Gastroesophageal sphincter (tissue), 4 donors: ENCODE measurements at regions not wholly inside any gene's neighbourhood (a gene's known extent, or its start where the extent isn't known, plus 50 kb on each side); places are given as distances from the start of the nearest gene placed in this dataset.

Experiments used
- ATAC-seq: fragments of 150-250 bp; one replicate; pipeline ENCODE4 v1.9.1; 2016; ENCODE audit warnings: mild to moderate bottlenecking, moderate library complexity
- H3K27ac ChIP-seq, 4 donors: fragments of 200-600 bp; sonication (generic) in 3 of 4; 1 replicate in 3 of 4; 2 replicates in 1 of 4; pipeline ENCODE4 v1.5.1; 2016 to 2019
- H3K27me3 ChIP-seq: fragments of 200-600 bp; sonication (generic); one replicate; pipeline ENCODE4 v1.5.1; 2019
- H3K36me3 ChIP-seq, 2 donors: fragments of 200-600 bp; sonication (generic); one replicate each; pipeline ENCODE4 v1.5.1; 2019; ENCODE audit warnings: control low read depth in 1 of 2
- H3K4me1 ChIP-seq, 3 donors: fragments of 200-600 bp; sonication (generic); 1 replicate in 2 of 3; 2 replicates in 1 of 3; pipeline ENCODE4 v1.5.1; 2016 to 2019; ENCODE audit warnings: control low read depth in 2 of 3
- H3K4me3 ChIP-seq, 2 donors: fragments of 200-600 bp; sonication (generic); one replicate each; pipeline ENCODE4 v1.5.1; 2019; ENCODE audit warnings: mild to moderate bottlenecking in 1 of 2, moderate library complexity in 1 of 2
- H3K9me3 ChIP-seq, 3 donors: fragments of 200-600 bp; sonication (generic); one replicate each; pipeline ENCODE4 v1.5.1; 2017 to 2019; ENCODE audit warnings: control low read depth in 2 of 3
- EP300 ChIP-seq: sonication (generic); formaldehyde crosslinking; IDR thresholded peaks from one replicate; pipeline ENCODE4 v1.6.1; 2017; ENCODE audit warnings: antibody characterized with exemption, mild to moderate bottlenecking
- POLR2A ChIP-seq, 2 donors: fragments of 450-650 bp; IDR thresholded peaks; one replicate each; pipeline ENCODE4 v1.6.1; 2017; ENCODE audit warnings: antibody characterized with exemption in 2 of 2, mild to moderate bottlenecking in 2 of 2, moderate library complexity in 1 of 2
- POLR2AphosphoS5 ChIP-seq: sonication (generic); formaldehyde crosslinking; IDR thresholded peaks from one replicate; pipeline ENCODE4 v1.6.1; 2017; ENCODE audit warnings: antibody characterized with exemption
- WGBS, 2 donors: methylation state at CpG; one replicate each; pipeline ENCODE4 v1.1.5; 2018; ENCODE audit warnings: low coverage in 1 of 2; 5-methylcytosine and 5-hydroxymethylcytosine counted together
- TF ChIP-seq, protein P1 (sequence below), 4 experiments: fragments of 200-600 bp in 2 of 4; fragments of 450-650 bp in 2 of 4; sonication (generic) in 1 of 4; IDR thresholded peaks; one replicate each; pipeline ENCODE4 v1.5.1; 2017 to 2019; ENCODE audit warnings: antibody characterized with exemption in 4 of 4, mild to moderate bottlenecking in 2 of 4, moderate library complexity in 2 of 4

DNA sequence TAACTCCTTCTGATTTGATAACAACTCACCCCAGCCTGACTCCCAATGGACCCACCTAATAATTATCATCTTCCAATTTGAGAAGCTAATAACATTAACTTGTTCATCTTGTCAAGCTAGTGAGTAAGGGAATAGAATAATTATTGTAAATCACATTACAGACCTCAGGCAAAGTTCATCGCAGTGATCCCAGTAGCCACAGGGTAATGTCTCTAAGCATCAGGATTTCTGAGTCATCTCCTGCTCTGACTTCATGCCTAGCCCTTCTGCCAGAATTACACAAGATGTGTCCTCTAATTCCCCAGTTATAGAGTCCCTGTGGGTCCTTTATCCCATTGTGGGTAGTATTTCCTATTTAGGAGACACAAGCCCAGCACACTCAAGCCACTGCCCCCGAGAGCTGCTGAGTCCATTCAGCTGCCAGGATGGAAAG is 365.7 kb downstream of the DEPDC1B start:
- no peaks in the 10 kb centered on the region for H3K9me3 ChIP-seq
- WGBS, 2 donors, result 37 to 53% methylated on average over 2 of the region's 2 CpGs
- H3K4me1 ChIP-seq, result peaks cover 3 to 40% (median 6%) of the 10 kb centered on the region in 3 donors
- peak overlapping the region in 3 of 4 donors; percentile 67 to 75 (median 69) for H3K27ac ChIP-seq
- H3K36me3 ChIP-seq, result no peaks in the 10 kb centered on the region
- ATAC-seq, result peak; percentile 52
- TF ChIP-seq POLR2AphosphoS5 (no peak), EP300 (no peak), POLR2A (IDR thresholded peaks at IDR 0.05) (no peak)
- TF ChIP-seq, protein P1, sequence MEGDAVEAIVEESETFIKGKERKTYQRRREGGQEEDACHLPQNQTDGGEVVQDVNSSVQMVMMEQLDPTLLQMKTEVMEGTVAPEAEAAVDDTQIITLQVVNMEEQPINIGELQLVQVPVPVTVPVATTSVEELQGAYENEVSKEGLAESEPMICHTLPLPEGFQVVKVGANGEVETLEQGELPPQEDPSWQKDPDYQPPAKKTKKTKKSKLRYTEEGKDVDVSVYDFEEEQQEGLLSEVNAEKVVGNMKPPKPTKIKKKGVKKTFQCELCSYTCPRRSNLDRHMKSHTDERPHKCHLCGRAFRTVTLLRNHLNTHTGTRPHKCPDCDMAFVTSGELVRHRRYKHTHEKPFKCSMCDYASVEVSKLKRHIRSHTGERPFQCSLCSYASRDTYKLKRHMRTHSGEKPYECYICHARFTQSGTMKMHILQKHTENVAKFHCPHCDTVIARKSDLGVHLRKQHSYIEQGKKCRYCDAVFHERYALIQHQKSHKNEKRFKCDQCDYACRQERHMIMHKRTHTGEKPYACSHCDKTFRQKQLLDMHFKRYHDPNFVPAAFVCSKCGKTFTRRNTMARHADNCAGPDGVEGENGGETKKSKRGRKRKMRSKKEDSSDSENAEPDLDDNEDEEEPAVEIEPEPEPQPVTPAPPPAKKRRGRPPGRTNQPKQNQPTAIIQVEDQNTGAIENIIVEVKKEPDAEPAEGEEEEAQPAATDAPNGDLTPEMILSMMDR (IDR thresholded peaks at IDR 0.05), result no peak
- no peak overlapping the region for H3K4me3 ChIP-seq
- H3K27me3 ChIP-seq, result no peaks in the 10 kb centered on the region

DNA sequence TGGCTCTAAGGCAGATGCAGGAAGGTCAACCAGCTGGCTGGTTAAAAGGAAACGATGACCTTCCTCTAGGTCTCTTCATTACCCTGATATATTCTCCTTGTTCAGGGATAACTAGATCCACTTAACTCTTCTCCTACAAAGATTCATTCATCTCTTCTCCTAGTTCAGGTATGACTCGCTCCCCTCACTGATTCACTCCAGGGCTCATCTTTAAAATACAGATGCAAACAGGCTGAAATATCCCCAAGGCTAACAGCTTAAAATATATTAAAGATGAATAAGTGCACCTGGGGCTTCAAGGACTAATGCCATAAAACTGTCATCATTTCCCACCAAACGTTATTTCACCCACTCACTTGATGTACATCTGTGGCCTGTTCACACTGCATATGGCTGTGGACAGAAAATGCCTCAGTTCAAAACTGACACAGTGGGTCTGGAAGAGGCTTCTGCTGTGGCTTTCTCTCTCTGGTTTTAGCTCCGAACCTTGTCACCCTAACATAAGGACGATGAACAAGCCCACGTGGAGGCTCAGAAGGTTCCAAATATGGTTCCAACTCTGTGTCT is 366.9 kb downstream of the DEPDC1B start:
- Histone ChIP-seq H3K27ac (no peak overlapping the region), H3K27me3 (no peaks in the 10 kb centered on the region), H3K36me3 (no peaks in the 10 kb centered on the region), H3K4me1 (peaks cover 3 to 34% (median 6%) of the 10 kb centered on the region in 3 donors), H3K9me3 (no peaks in the 10 kb centered on the region), H3K4me3 (no peak overlapping the region)
- ATAC-seq, result no peak
- 54 to 69% methylated on average over 4 to 6 of the region's 6 CpGs for WGBS, 2 donors
- TF ChIP-seq, protein P1 (IDR thresholded peaks at IDR 0.05), result no peak
- TF ChIP-seq POLR2AphosphoS5 (no peak), POLR2A (IDR thresholded peaks at IDR 0.05) (no peak), EP300 (no peak)

DNA sequence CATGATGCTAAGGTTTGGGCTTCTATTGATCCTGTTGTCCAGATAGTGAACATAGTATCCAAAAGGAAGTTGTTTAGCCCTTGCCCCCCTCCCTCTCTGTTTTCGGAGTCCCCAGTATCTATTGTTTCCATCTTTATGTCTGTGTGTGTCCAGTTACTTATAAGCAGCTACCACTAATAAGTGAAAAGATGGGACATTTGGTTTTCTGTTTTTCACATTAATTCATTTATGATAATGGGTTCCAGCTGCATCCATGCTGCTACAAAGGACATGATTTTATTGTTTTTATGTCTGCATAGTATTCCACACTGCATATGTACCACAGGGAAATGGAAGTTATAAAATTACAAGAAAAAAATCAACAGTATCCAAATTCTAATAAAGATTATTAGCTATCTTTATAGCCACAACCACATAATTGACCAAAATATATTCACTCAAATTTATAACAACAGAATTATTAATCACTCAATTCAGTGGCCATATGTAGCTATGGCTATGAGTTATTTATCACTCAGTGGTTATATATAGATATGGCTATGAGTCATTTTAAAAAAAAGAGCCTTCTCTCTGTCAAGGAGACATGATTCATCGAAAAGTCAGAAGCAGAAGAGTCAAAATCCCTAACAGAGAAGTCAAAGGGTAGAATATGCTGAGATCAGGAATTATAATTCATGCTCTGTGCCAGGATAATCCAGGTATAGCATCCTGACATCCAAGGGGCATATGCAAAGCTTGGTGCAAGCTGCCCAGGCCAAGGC is 367.5 kb downstream of the DEPDC1B start:
- TF ChIP-seq POLR2AphosphoS5, result no peak
- TF ChIP-seq POLR2A (IDR thresholded peaks at IDR 0.05), result no peak
- no peak for TF ChIP-seq EP300
- TF ChIP-seq, protein P1 (IDR thresholded peaks at IDR 0.05), result no peak
- 67 to 69% methylated on average over 2 of the region's 2 CpGs for WGBS, 2 donors
- Histone ChIP-seq H3K4me3 (no peak overlapping the region), H3K27me3 (no peaks in the 10 kb centered on the region), H3K4me1 (peaks cover 3 to 34% (median 6%) of the 10 kb centered on the region in 3 donors), H3K27ac (no peak overlapping the region), H3K9me3 (no peaks in the 10 kb centered on the region), H3K36me3 (no peaks in the 10 kb centered on the region)
- no peak for ATAC-seq

DNA sequence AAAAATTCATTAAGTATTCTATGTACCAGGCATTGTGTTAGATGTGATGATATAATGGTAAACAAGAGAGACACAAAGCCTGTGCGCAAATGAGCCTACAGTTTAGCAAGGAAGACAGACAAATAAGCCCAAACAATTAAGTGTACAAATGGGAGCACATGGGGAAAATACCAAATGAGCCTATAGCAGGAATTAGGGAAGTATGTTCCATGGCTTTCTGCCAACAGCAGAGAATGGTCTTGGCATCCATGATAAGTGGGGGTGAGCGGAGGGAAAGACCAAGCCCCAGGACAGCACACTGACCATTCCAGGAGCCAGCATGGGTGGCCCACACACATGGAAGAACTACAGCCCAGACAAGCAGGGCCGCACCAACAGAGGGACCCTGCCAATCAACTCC is 369.7 kb downstream of the DEPDC1B start:
- Histone ChIP-seq H3K27ac (no peak overlapping the region), H3K4me3 (no peak overlapping the region), H3K9me3 (no peaks in the 10 kb centered on the region), H3K4me1 (peaks cover 0 to 19% (median 0%) of the 10 kb centered on the region in 3 donors), H3K36me3 (no peaks in the 10 kb centered on the region), H3K27me3 (no peaks in the 10 kb centered on the region)
- ATAC-seq, result no peak
- TF ChIP-seq EP300 (no peak), POLR2AphosphoS5 (no peak), POLR2A (IDR thresholded peaks at IDR 0.05) (no peak)
- TF ChIP-seq, protein P1 (IDR thresholded peaks at IDR 0.05), result no peak
- WGBS, 2 donors, result 76 to 89% methylated on average over 2 to 3 of the region's 3 CpGs

DNA sequence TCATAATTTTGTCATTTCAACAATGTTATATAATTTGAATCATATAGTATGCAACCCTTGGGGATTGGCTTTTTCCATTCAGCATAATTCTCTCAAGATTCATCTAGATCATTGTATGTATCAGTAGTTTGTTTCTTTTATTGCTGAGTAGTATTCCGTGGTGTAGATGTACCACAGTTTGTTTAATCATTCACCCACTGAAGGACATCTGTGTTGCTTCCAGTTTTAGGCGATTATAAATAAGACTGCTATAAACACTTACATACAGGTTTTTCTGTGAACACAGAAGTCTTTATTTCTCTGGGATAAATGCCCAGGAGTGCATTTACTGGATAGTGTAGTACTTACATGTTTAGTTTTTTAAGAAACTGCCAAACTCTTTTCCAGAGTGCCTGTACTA is 374.1 kb downstream of the DEPDC1B start:
- ATAC-seq, result no peak
- no peak overlapping the region for H3K4me3 ChIP-seq
- H3K9me3 ChIP-seq, result no peaks in the 10 kb centered on the region
- TF ChIP-seq, protein P1 (IDR thresholded peaks at IDR 0.05), result no peak
- TF ChIP-seq POLR2AphosphoS5 (no peak), EP300 (no peak), POLR2A (IDR thresholded peaks at IDR 0.05) (no peak)
- no peaks in the 10 kb centered on the region for H3K27me3 ChIP-seq
- H3K4me1 ChIP-seq, result peaks cover 0 to 8% (median 0%) of the 10 kb centered on the region in 3 donors
- 31 to 39% methylated on average over 2 of the region's 2 CpGs for WGBS, 2 donors
- H3K27ac ChIP-seq, result no peak overlapping the region
- H3K36me3 ChIP-seq, result no peaks in the 10 kb centered on the region
